Stimulated activated CD8-positive, alpha-beta memory T cell treated with anti-CD3 and anti-CD28 coated beads, Interleukin-12 subunit alpha, Interleukin-12 subunit beta, amount 100 ng/mL, for 24 hours (primary cell): ENCODE measurements at regions not wholly inside any gene's neighbourhood (a gene's known extent, or its start where the extent isn't known, plus 50 kb on each side); places are given as distances from the start of the nearest gene placed in this dataset.

Source experiments
- DNase-seq: peaks from one replicate; pipeline ENCODE4 v3.0.0-alpha.2; 2020; ENCODE audit errors: extremely low read depth

DNA sequence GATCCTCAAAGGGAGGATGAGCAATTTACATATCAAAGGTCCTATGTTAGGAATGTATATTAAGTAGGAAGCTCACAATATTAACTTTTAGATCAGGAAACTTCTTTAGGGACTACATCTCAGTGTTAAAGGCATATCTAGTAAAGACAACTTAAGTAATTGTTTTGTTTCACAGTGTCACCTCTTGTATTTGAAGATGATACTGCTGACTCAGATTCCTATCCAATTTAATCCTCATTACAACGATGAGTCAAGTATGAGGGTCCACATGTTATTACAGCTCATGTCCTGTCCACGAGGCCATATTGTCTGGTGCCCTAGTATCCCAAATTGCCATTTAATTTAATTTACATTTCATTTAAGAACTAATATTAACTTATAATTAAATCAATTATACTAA, 523.9 kb downstream of the CCDC85A start:
- DNase-seq = no peak

- no peak for DNase-seq
Observed at GRCh38 chr2:56709181-56709580, 525.4 kb downstream of the CCDC85A start.

- no peak for DNase-seq
Observed at GRCh38 chr2:56713161-56713676, 529.4 kb downstream of the CCDC85A start.

GRCh38 chr2:56713978-56714377, 530.2 kb downstream of the CCDC85A start:
- DNase-seq = no peak

DNA sequence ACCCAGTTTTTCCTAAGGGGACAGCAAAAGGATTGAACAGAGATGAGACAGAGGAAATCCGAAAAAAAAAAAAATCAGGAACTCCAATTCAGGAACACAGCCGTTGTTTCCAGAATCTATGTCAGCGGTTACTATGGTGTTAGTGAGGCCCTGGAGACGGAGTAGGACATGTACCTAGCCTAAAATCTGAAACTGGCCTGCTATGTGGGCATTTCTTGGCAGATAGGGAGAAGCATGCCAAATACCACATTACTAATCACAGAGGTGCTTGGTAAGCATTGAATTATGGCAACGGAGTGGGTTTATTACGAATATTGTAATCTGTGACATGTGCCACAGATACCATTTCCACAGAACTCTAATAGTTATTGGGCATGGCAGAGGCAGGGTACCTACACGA, 530.6 kb downstream of the CCDC85A start:
- no peak for DNase-seq

DNA sequence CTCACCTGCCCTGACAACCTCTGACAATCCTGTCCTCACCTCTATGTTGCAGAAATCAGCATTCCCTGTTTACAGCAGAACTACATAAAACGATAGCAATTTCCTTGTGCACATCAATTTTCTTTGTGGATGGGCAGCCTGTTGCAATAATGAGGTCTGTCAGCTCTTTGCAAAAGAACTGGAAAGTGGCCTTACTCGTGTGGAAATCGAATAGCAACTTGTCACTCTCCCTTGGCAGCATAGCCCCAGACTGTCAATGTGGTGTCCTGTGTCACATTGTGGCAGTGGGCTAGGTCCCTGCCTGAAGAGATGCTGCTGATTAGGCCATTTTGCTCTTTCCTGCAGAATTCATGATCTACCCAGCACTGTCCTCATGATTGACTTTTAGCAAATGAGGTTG, 531.9 kb downstream of the CCDC85A start:
- no peak for DNase-seq

- no peak for DNase-seq
Observed at GRCh38 chr2:56718413-56718812, 534.6 kb downstream of the CCDC85A start.

DNA sequence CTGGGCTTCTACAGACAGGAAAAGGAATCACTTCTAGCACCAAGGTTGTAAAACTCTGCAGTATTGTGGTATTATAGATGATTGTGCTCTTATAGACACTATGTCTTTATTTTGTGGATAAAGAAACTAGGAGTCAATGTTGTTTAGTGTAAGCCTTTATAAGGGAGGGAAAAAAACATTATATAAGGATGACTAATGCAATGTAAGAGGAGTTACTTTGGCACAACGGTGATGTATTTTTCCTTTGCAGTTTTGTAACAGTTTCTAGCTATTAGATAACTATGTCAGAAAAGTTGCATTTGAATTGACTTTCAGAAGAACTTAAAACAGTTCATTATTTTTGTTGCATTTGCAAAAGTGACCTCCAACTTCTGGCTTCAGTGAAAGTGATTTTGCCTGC, 545.4 kb downstream of the CCDC85A start:
- no peak for DNase-seq

- no peak for DNase-seq
Observed at GRCh38 chr2:56732946-56733345, 549.2 kb downstream of the CCDC85A start.

DNA sequence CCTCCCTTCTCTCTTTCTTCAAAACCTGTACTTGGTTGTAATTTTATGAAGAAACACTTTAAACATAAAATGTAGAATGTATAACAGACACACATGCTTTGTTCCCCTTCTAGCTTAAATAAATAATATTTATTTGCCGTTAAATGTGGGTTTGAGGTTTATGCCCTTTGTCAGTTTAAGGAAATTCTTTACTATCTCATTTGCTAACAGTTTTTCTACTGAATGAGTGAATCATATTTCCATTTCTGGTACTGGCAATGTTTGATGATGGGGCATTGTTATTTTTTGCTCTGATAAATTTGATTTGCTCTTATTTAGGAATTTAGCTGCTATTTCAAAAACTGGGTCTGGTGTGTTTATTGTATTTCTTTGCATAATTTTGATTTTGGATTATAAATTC, 555.6 kb downstream of the CCDC85A start:
- DNase-seq = no peak

DNA sequence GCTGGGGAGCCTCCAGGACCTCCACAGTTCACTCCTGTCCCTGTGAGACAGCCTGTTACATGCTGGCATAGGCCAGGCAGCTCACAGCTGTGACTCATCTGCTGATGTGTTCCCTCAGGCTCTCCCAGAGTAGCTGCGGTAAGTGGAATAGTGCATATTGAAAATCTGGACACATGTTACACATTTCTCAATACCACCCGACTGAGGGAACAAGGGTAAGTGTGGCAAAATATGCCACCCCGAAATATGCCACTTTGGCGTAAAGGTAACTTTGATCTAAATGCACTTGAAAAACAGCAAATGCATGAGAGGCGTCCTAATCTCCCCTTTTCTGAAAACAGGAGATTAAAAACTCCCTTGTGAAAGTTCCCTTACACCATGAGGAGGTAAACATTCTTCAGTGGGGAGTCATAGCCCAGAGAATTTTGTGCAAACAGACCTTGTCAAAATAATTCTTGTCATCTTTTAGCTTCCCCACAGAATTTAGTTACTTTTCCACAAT, 557.9 kb downstream of the CCDC85A start:
- no peak for DNase-seq

GRCh38 chr2:56743807-56744206, 560.0 kb downstream of the CCDC85A start:
- no peak for DNase-seq

- no peak for DNase-seq
Observed at GRCh38 chr2:56749152-56749752, 565.5 kb downstream of the CCDC85A start.

GRCh38 chr2:56753182-56753581, 569.4 kb downstream of the CCDC85A start:
- DNase-seq = no peak

DNA sequence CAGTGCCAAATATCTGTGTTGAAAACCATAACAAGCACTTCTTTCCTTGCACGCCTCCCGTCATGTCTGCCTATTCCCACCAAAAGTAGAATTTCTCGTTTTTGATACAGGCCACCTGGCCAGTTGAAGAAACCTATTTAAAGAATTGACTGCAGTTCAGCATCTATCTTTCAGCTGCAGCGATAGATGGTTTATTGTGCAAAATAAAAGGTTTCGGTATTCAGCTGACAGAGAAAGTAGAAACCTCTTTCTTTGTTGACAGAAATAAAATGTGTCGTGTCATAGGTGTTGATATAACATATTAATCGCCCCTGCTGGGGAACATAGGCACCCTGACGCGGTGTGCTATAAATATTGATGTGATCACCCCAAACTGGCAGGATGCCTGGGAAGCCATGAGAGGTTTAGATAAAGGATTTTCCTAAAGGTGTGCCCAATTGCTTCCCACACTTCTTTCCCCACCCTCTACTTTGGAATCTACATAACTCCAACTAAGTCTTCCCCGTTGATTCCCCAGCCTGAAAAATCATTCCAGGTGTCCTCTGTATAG, 570.4 kb downstream of the CCDC85A start:
- DNase-seq = no peak

DNA sequence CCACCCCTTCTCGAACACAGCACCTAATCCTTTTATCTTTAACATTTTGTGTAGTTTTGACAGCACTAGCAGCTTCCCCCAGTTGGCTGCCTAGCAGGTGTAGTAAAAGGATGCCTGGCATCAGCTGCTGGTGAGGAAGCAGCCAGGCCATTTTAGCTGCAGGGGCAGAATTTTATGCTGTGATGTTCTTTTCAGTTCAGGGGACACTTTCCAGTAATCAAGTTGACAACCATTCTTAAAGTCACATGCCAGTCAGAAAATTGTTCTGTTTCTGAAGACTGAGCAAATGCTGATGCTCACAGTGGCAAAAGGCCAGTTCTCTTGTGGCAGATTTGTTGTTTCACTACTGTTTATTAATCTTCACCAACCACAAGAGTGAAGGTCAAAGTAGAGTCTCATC, 570.8 kb downstream of the CCDC85A start:
- DNase-seq = no peak

DNA sequence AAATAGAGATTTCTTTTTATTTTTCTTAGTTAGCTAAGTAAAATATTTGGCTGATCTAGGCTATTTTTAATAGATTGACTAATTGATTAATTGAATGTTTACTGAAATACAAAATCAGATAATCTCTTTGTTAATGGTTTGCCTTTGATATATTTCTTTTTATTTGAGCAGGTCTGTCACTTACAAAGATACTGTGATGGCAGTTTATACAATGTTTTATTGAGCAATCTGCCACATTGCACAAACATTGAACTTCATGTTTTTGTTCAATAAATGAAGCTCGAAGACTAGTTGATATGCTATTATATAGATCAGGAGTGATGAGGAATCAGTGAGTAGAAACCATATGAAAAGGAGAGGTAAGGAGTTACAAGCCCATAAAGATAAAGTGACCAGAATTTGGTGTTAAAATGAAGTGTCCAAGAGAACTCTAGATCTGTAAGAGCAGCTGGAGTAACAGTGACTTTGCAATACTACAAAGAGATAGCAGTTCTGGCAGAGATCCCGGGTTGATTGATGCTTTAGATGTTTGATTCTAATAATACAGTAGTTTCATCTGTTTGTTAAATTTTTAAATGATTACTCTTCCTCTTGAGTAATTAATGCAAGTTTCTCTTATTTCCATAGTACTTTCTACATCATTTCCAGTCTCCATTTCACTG, 574.2 kb downstream of the CCDC85A start:
- DNase-seq = no peak

DNA sequence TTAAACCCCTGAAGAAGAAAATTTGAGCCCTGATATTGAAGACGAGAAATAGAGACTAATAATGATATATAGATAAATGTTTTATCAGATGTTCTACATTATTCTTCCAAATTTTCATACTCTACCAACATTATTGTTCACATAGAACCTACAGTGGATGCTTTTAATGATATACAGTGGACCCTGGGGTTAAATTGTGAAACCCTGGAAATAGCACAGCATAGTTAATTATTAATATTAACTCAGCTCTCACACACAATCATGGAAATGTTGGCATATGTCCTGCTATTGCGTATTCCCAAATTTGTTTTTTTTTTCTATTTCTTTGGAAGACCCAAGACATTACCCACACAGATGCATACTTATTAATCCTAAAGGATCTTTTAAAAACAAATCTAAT, 579.9 kb downstream of the CCDC85A start:
- no peak for DNase-seq

- no peak for DNase-seq
Observed at GRCh38 chr2:56768973-56769372, 585.2 kb downstream of the CCDC85A start.

GRCh38 chr2:56770490-56770889, 586.7 kb downstream of the CCDC85A start:
- DNase-seq = no peak

GRCh38 chr2:56784046-56784445, 600.3 kb downstream of the CCDC85A start:
- no peak for DNase-seq

DNA sequence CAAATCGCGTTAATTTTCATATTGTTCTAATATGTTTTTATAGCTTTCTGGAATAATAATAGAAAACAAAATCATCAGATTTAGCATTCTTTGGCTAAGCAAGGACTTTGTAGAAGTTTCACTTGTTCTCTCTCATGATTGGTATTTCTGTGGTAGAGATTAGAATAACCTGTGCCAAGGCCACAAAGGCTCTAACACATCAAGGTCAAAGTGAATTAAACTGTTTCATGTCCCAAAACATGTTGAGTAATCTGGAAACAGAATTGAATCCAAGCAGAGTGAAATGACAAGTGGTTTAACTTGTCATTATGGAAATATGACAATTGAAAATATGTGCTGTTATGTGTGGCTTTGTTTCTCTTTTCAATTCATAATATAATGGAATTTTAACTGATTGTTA, 617.4 kb downstream of the CCDC85A start:
- DNase-seq = no peak

GRCh38 chr2:56801770-56802169, 618.0 kb downstream of the CCDC85A start:
- no peak for DNase-seq
